ENCODE measurements at regions not wholly inside any gene's neighbourhood (a gene's known extent, or its start where the extent isn't known, plus 50 kb on each side); places are given as distances from the start of the nearest gene placed in this dataset.
"Not testable (repeated sequence)": the region's sequence is repeated elsewhere in the genome, so short reads cannot be mapped to it uniquely, and the experiment has no call there.

DNA sequence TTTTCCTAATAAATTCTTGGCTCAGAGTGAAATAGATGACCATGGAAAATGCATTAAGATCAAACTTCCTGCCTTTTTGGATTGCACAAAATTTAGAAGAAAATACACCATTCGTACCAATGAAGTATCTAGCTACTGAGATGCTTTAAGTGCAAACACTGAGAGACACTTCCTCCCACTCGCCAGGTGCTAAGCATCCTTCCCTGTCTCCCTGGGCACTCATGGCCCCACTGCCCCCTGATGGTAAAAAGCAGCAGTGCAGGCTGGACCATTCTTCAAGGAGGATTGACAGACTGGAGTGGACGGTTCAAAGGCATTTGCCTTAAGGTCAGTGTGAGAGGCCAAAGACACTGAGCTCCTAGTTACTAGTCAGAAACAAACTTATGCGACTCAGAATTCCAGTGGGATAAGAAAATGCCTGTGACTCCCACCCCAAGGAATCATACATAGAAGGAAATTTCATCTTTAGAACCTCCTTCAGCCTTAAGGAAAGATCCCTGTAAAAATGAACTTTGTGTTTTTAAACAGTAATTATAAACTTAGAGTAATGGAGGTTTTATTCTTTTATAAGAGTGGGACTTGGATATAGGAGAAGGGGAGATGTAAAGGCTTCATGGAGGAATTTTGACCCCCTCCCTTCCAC is 86.0 kb upstream of the SLC30A5 start:
- Histone ChIP-seq H3K4me1 (ENCODE audit: low read depth) (no peaks in the 10 kb centered on the region), H3K27ac (no peak overlapping the region), H3K36me3 (no peaks in the 10 kb centered on the region), H3K27me3 (no peaks in the 10 kb centered on the region), H3K4me3 (no peak overlapping the region), H3K9me3 (ENCODE audit: low read depth) (no peaks in the 10 kb centered on the region)
- TF ChIP-seq, protein P1, sequence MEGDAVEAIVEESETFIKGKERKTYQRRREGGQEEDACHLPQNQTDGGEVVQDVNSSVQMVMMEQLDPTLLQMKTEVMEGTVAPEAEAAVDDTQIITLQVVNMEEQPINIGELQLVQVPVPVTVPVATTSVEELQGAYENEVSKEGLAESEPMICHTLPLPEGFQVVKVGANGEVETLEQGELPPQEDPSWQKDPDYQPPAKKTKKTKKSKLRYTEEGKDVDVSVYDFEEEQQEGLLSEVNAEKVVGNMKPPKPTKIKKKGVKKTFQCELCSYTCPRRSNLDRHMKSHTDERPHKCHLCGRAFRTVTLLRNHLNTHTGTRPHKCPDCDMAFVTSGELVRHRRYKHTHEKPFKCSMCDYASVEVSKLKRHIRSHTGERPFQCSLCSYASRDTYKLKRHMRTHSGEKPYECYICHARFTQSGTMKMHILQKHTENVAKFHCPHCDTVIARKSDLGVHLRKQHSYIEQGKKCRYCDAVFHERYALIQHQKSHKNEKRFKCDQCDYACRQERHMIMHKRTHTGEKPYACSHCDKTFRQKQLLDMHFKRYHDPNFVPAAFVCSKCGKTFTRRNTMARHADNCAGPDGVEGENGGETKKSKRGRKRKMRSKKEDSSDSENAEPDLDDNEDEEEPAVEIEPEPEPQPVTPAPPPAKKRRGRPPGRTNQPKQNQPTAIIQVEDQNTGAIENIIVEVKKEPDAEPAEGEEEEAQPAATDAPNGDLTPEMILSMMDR (IDR thresholded peaks at IDR 0.05; ENCODE audit: low read depth, low read length): peak; percentile 94
- DNase-seq (ENCODE audit: low read depth in 1 of 2, low spot score in 1 of 2): peak; percentile 64 to 77

DNA sequence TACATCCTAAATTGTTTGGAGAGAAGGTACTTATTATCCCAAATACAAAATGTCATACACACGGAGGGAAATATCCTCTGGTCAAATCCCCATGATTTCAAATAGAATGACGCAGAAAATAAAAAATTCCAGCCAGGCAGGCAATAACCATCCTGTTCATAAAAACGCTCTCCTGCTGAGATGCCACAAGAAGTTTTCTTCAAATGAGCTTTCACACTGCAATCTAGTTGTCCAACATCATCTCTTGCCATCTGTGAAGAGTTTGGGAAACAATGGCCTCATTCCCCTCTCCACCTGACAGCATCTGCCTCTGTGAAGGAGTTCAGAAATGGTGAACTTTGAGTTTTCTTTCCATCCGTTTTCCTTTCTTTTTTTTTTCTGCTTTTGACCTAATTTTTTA is 83.3 kb upstream of the SLC30A5 start:
- no peak for DNase-seq (ENCODE audit: low read depth in 1 of 2, low spot score in 1 of 2)
- Histone ChIP-seq H3K4me3 (no peak overlapping the region), H3K9me3 (ENCODE audit: low read depth) (no peaks in the 10 kb centered on the region), H3K27ac (no peak overlapping the region), H3K27me3 (no peaks in the 10 kb centered on the region), H3K4me1 (ENCODE audit: low read depth) (no peaks in the 10 kb centered on the region), H3K36me3 (no peaks in the 10 kb centered on the region)
- TF ChIP-seq, protein P1 (IDR thresholded peaks at IDR 0.05; ENCODE audit: low read depth, low read length): no peak

DNA sequence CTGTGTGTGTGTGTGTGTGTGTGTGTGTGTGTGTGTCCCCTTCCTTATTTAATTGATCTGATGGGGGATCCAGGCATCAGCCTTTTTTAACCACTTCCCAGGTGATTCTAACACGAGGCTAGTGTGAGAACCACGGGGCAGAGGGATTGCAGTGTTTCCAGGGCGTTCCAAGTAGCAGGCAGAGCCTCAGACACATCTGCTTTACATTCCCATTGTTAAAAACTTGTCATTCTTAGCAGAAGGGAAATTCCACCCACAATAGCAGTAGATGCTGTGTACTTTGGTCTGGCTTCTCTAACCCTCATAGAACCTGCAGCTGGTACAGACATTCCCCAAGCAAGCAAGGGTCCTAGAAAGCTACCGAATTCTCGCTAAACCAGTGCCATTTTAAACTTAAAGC is 81.9 kb upstream of the SLC30A5 start:
- no peaks in the 10 kb centered on the region for H3K36me3 ChIP-seq
- TF ChIP-seq, protein P1 (IDR thresholded peaks at IDR 0.05; ENCODE audit: low read depth, low read length): no peak
- no peaks in the 10 kb centered on the region for H3K9me3 ChIP-seq (ENCODE audit: low read depth)
- DNase-seq (ENCODE audit: low read depth in 1 of 2, low spot score in 1 of 2): no peak
- H3K27me3 ChIP-seq: no peaks in the 10 kb centered on the region
- no peaks in the 10 kb centered on the region for H3K4me1 ChIP-seq (ENCODE audit: low read depth)
- no peak overlapping the region for H3K27ac ChIP-seq
- H3K4me3 ChIP-seq: no peak overlapping the region

DNA sequence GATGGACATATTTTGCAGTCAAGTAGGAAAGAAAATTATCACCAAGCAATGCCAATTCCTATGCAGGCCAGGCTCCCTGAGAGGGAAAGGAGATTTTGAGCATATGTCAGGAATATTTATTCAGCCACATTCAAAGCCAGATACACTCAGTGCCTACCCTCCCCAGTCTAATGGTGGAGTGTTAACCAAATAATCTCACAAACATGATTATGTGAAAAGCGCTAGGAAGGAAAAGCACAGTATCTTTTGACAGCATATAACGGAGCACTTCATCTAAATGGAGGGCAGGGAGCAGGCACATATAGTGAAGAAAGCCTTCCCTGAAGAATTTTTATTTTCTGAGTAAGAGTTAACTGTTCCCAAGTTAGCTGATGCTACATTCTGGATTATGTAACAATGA is 80.3 kb upstream of the SLC30A5 start:
- Histone ChIP-seq H3K36me3 (no peaks in the 10 kb centered on the region), H3K27ac (no peak overlapping the region), H3K4me1 (ENCODE audit: low read depth) (no peaks in the 10 kb centered on the region), H3K4me3 (no peak overlapping the region), H3K9me3 (ENCODE audit: low read depth) (no peaks in the 10 kb centered on the region), H3K27me3 (no peaks in the 10 kb centered on the region)
- TF ChIP-seq, protein P1 (IDR thresholded peaks at IDR 0.05; ENCODE audit: low read depth, low read length): no peak
- no peak for DNase-seq (ENCODE audit: low read depth in 1 of 2, low spot score in 1 of 2)

DNA sequence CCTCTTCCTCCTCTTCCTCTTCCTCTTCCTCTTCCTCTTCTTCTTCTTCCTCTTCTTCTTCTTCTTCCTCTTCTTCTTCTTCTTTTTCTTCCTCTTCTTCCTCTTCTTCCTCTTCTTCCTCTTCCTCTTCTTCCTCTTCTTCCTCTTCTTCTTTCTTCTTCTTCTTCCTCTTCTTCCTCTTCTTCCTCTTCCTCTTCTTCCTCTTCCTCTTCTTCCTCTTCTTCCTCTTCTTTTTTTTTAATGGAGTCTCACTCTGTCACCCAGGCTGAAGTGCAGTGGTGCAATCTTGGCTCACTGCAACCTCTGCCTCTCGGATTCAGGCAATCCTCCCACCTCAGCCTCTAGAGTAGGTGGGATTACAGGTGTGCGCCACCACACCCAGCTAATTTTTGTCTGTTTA is 79.8 kb upstream of the SLC30A5 start:
- not testable (repeated sequence) for H3K4me3 ChIP-seq; H3K27ac ChIP-seq; H3K27me3 ChIP-seq; H3K4me1 ChIP-seq (ENCODE audit: low read depth); H3K9me3 ChIP-seq (ENCODE audit: low read depth); H3K36me3 ChIP-seq; DNase-seq (ENCODE audit: low read depth in 1 of 2, low spot score in 1 of 2)

DNA sequence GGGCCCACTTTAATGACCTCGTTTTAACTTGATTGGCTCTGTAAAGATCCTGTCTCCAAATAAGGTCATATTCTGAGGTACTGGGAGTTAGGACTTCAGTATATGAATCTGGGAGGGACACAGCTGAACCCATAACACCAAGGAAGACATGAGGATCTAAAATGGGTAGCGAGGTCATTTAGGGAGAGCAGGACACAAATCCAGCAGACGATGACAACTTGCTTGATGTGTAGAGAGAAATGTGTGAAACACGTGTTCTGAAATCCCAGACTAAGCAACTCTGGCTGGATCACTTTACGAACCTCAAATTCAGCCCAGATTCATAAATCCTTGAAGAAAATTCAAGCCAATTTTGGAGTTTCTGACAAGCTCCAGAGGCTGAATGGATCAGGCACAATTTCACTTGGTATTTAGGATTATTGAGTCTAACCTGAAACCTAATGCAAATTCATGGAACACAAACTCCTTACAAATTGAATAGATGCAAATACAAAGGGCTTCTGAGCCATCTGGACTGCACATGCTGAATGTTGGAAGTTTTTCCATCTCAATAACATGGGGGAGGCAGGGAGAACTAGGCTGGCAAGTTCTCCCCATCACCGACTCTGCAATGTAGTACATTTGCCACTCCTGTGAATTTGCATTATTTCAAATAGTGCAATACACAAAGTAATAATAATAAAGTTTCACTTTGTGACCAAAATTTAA is 74.0 kb upstream of the SLC30A5 start:
- TF ChIP-seq, protein P1 (IDR thresholded peaks at IDR 0.05; ENCODE audit: low read depth, low read length): no peak
- Histone ChIP-seq H3K27me3 (no peaks in the 10 kb centered on the region), H3K9me3 (ENCODE audit: low read depth) (no peaks in the 10 kb centered on the region), H3K27ac (no peak overlapping the region), H3K4me3 (no peak overlapping the region), H3K4me1 (ENCODE audit: low read depth) (no peaks in the 10 kb centered on the region), H3K36me3 (no peaks in the 10 kb centered on the region)
- DNase-seq (ENCODE audit: low read depth in 1 of 2, low spot score in 1 of 2): no peak

Measured in cardiac muscle cell (in vitro differentiated cells and primary cell).